ENCODE measurements at regions not wholly inside any gene's neighbourhood (a gene's known extent, or its start where the extent isn't known, plus 50 kb on each side); places are given as distances from the start of the nearest gene placed in this dataset.

DNA sequence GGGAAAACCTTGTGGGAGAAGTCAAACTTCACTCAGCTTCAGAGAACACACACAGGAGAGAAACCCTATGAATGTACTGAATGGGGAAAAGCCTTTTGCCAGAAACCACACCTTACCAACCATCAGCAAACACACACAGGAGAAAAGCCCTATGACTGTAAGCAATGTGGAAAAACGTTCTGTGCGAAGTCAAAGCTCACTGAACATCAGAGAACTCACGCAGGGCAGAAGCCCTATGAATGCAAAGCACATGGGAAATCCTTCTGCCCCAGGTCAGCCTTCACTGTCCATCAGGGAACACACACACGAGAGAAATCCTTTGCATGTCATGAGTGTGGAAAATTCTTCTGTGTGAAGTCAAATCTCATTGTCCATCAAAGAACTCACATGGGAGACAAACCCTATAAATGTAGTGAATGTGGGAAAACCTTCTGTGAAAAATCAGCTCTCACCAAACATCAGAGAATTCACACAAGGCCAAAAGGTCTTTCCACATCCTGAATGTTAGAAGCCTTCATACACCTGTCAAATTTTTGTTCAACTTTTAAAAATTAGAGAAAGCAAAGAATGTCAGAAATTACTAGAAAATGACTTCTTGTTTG, 199.4 kb downstream of the SMIM20 start:
- TF ChIP-seq, protein P1, sequence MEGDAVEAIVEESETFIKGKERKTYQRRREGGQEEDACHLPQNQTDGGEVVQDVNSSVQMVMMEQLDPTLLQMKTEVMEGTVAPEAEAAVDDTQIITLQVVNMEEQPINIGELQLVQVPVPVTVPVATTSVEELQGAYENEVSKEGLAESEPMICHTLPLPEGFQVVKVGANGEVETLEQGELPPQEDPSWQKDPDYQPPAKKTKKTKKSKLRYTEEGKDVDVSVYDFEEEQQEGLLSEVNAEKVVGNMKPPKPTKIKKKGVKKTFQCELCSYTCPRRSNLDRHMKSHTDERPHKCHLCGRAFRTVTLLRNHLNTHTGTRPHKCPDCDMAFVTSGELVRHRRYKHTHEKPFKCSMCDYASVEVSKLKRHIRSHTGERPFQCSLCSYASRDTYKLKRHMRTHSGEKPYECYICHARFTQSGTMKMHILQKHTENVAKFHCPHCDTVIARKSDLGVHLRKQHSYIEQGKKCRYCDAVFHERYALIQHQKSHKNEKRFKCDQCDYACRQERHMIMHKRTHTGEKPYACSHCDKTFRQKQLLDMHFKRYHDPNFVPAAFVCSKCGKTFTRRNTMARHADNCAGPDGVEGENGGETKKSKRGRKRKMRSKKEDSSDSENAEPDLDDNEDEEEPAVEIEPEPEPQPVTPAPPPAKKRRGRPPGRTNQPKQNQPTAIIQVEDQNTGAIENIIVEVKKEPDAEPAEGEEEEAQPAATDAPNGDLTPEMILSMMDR (IDR thresholded peaks at IDR 0.05), result no peak

DNA sequence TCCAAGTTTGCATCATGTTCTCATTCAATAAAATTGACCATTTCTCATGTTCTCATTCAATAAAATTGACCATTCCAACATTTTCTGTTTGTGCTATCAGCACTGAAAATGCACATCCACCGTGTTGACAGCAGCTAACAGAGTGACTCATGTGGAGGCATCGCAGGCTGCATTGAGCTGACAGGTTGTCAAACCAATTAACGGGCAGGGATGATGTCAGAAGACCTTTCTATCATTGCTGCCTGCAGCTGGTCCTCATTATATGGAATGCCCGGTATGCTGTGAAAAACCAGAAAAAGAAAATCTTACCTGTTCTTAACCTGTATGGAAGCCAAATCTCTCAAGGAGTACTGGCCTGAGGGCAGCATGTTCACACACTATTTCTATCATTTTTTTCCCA, 202.0 kb downstream of the SMIM20 start:
- TF ChIP-seq, protein P1 (IDR thresholded peaks at IDR 0.05), result no peak

GRCh38 chr4:26120098-26120825, 200.6 kb upstream of the RBPJ start:
- TF ChIP-seq, protein P1 (IDR thresholded peaks at IDR 0.05), result no peak

DNA sequence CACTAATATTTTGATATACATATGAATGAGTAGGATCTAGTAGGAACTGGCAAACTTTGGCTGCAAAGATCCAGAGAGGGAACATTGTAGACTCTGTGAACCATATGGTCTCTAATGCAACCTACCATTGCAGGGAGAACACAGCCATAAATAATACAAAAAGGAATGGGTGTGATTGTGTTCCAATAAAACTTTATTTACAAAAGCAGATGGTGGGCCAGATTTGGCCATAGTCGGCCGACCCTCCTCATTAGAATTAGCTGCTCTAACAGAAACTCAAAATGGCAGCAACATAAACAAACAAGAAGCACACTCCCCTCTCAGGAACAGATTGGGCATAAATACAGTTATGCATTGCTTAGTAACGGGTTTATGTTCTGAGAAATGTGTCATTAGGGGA, 198.1 kb upstream of the RBPJ start:
- TF ChIP-seq, protein P1 (IDR thresholded peaks at IDR 0.05), result no peak

DNA sequence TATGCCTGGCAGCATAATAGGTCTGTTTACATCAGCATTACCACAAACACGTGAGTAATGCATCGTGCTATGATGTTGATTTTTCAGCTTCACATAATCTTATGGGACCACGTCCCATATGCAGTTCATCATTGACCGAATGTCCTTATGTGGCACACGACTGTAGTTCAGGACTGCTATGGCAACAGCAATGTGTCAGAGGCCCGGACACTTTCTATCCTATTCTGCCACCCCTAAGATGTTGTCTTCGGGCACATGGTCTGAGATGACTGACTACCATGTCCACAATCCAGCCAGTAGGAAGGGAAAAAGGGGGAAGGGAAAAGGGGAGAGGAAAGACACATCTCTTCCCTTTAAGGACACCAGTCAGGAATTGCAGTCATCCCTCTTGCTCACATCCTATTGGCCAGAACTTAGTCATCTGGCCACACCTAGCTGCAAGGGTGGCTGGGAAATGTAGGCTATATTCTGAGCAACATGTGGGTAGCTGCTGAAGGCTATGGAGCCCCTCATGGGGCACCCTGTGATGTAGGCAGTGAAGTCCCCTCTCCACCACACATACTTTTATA, 196.0 kb upstream of the RBPJ start:
- TF ChIP-seq, protein P1 (IDR thresholded peaks at IDR 0.05), result no peak

GRCh38 chr4:26126143-26126718, 194.6 kb upstream of the RBPJ start:
- TF ChIP-seq, protein P1 (IDR thresholded peaks at IDR 0.05), result no peak

- TF ChIP-seq, protein P1 (IDR thresholded peaks at IDR 0.05), result no peak
Measured at GRCh38 chr4:26126994-26127393, 193.8 kb upstream of the RBPJ start.
